Activated CD8-positive, alpha-beta memory T cell treated with anti-CD3 and anti-CD28 coated beads, Interleukin-2, amount 10 ng/mL, durations not matched to agents 7 days and 5 days (primary cell): ENCODE measurements at regions not wholly inside any gene's neighbourhood (a gene's known extent, or its start where the extent isn't known, plus 50 kb on each side); places are given as distances from the start of the nearest gene placed in this dataset.
"Not testable (repeated sequence)": the region's sequence is repeated elsewhere in the genome, so short reads cannot be mapped to it uniquely, and the experiment has no call there.

Source experiments
- ATAC-seq: fragments of 150-1000 bp; cut with Tn5 transposase; one replicate; pipeline ENCODE4 v1.10.0; 2021; ENCODE audit warnings: moderate library complexity
- CTCF ChIA-PET: fragments of 350-600 bp; sonication (Branson Sonifier 250); formaldehyde crosslinking; loops from one replicate; lab custom pipeline; 2021; ENCODE audit warnings: antibody characterized with exemption; lab: Charles Lee
- DNase-seq: peaks from one replicate; pipeline ENCODE4 v3.0.0-alpha.2; 2020
- H3K27ac Mint-ChIP-seq: one replicate; pipeline ENCODE4 v1.8.0; 2021; ENCODE audit warnings: mild to moderate bottlenecking, mixed read lengths
- H3K27me3 Mint-ChIP-seq: one replicate; pipeline ENCODE4 v1.8.0; 2021; ENCODE audit warnings: mixed read lengths
- H3K36me3 Mint-ChIP-seq: one replicate; pipeline ENCODE4 v1.8.0; 2021; ENCODE audit warnings: mild to moderate bottlenecking, mixed read lengths
- H3K4me1 Mint-ChIP-seq: one replicate; pipeline ENCODE4 v1.8.0; 2021; ENCODE audit warnings: mixed read lengths
- H3K4me3 Mint-ChIP-seq: one replicate; pipeline ENCODE4 v1.8.0; 2021; ENCODE audit warnings: mild to moderate bottlenecking, moderate library complexity, mixed read lengths
- H3K9me3 Mint-ChIP-seq: one replicate; pipeline ENCODE4 v1.8.0; 2022; ENCODE audit warnings: low read depth, mixed read lengths

DNA sequence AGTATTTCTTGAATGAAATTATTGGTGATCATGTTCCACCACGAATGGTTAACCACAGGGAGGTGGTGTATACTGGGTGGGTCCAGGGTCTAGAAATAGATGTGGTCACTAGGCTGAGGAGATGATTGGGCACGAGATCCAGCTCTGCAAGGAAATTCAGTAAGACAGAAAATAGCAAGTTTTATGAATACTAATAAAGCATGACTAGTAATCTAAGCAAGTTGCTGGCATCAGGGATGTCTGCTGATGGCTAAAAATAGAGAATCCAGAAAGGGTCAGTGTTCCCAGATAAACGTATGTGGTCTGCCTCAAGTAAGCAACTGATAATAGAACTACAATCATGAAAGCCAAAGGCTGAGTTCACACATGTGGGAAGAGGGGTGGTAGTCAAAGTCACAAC lies 108.3 kb upstream of the FRMD4B start:
- CTCF ChIA-PET, result no interaction called here
- no peaks in the 10 kb centered on the region for H3K9me3 Mint-ChIP-seq
- H3K4me1 Mint-ChIP-seq, result no peaks in the 10 kb centered on the region
- DNase-seq (no peak), ATAC-seq (no peak)
- no peaks in the 10 kb centered on the region for H3K27me3 Mint-ChIP-seq
- no peak overlapping the region for H3K4me3 Mint-ChIP-seq
- H3K36me3 Mint-ChIP-seq, result no peaks in the 10 kb centered on the region
- no peak overlapping the region for H3K27ac Mint-ChIP-seq

GRCh38 chr3:69493157-69493556 lies 107.3 kb upstream of the FRMD4B start:
- CTCF ChIA-PET, result no interaction called here
- Mint-ChIP-seq H3K4me3 (no peak overlapping the region), H3K36me3 (no peaks in the 10 kb centered on the region), H3K9me3 (no peaks in the 10 kb centered on the region), H3K4me1 (no peaks in the 10 kb centered on the region), H3K27me3 (no peaks in the 10 kb centered on the region), H3K27ac (no peak overlapping the region)
- DNase-seq (no peak), ATAC-seq (no peak)

GRCh38 chr3:69491975-69492374 lies 106.1 kb upstream of the FRMD4B start:
- DNase-seq (no peak), ATAC-seq (no peak)
- Mint-ChIP-seq H3K4me3 (no peak overlapping the region), H3K9me3 (no peaks in the 10 kb centered on the region), H3K36me3 (no peaks in the 10 kb centered on the region), H3K4me1 (no peaks in the 10 kb centered on the region), H3K27ac (no peak overlapping the region), H3K27me3 (no peaks in the 10 kb centered on the region)
- CTCF ChIA-PET, result no interaction called here

GRCh38 chr3:69490971-69491370 lies 105.1 kb upstream of the FRMD4B start:
- H3K36me3 Mint-ChIP-seq, result no peaks in the 10 kb centered on the region
- no peaks in the 10 kb centered on the region for H3K27me3 Mint-ChIP-seq
- ATAC-seq (no peak), DNase-seq (no peak)
- no peaks in the 10 kb centered on the region for H3K9me3 Mint-ChIP-seq
- H3K27ac Mint-ChIP-seq, result no peak overlapping the region
- no peaks in the 10 kb centered on the region for H3K4me1 Mint-ChIP-seq
- CTCF ChIA-PET, result no interaction called here
- H3K4me3 Mint-ChIP-seq, result no peak overlapping the region

DNA sequence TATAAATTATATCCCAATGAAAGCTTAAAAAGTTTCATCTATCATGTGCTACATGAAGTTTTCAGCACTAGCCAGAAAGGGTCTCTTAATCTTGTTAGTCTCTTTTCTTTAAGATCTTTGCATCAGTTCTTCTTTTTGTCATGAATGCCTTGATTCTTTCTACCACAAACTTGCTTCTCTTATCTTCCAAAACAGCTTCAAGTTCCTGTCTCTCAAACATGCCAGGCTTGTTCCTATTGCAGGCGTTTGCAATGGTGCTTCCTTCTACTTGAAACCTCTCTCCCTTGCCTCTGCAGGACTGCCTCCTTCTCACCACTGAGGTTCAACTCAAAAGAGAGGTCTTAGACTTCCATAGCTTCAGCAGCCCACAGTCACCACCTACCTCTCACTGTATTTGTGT lies 104.3 kb upstream of the FRMD4B start:
- no peaks in the 10 kb centered on the region for H3K27me3 Mint-ChIP-seq
- no peak for ATAC-seq
- no peak overlapping the region for H3K4me3 Mint-ChIP-seq
- H3K9me3 Mint-ChIP-seq, result no peaks in the 10 kb centered on the region
- DNase-seq, result no peak
- H3K27ac Mint-ChIP-seq, result no peak overlapping the region
- H3K4me1 Mint-ChIP-seq, result no peaks in the 10 kb centered on the region
- no peaks in the 10 kb centered on the region for H3K36me3 Mint-ChIP-seq
- CTCF ChIA-PET, result no interaction called here

DNA sequence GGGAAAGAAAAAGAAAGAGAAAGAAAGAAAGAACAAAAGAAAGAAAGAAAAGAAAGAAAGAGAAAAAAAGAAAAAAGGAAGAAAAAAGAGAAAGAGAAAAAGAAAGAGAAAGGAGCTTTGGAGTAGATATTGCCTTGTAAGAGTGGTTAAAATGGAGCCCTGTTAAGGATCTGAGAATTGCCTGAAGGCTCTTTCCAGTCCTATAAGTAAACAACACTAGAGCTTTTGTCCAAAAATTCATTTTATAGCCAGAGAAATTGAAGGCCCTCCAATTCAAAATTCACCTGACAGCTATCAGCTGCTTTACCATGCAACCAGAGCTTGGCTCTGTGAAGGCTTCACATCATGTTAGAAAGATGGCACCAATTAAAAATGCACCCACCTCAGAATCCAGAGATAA lies 102.1 kb upstream of the FRMD4B start:
- CTCF ChIA-PET, result no interaction called here
- Mint-ChIP-seq H3K4me1 (no peaks in the 10 kb centered on the region), H3K36me3 (no peaks in the 10 kb centered on the region), H3K27me3 (no peaks in the 10 kb centered on the region), H3K4me3 (no peak overlapping the region), H3K9me3 (no peaks in the 10 kb centered on the region), H3K27ac (no peak overlapping the region)
- no peak for ATAC-seq
- no peak for DNase-seq

GRCh38 chr3:69485489-69485888 lies 99.6 kb upstream of the FRMD4B start:
- Mint-ChIP-seq H3K27ac (no peak overlapping the region), H3K36me3 (no peaks in the 10 kb centered on the region), H3K4me1 (no peaks in the 10 kb centered on the region), H3K9me3 (no peaks in the 10 kb centered on the region), H3K27me3 (no peaks in the 10 kb centered on the region), H3K4me3 (no peak overlapping the region)
- CTCF ChIA-PET, result no interaction called here
- ATAC-seq, result no peak
- DNase-seq, result no peak

GRCh38 chr3:69484507-69485393 lies 98.9 kb upstream of the FRMD4B start:
- Mint-ChIP-seq H3K27me3 (no peaks in the 10 kb centered on the region), H3K36me3 (no peaks in the 10 kb centered on the region), H3K4me1 (no peaks in the 10 kb centered on the region), H3K4me3 (no peak overlapping the region), H3K27ac (no peak overlapping the region), H3K9me3 (no peaks in the 10 kb centered on the region)
- ATAC-seq, result no peak
- CTCF ChIA-PET, result no interaction called here
- DNase-seq, result no peak

DNA sequence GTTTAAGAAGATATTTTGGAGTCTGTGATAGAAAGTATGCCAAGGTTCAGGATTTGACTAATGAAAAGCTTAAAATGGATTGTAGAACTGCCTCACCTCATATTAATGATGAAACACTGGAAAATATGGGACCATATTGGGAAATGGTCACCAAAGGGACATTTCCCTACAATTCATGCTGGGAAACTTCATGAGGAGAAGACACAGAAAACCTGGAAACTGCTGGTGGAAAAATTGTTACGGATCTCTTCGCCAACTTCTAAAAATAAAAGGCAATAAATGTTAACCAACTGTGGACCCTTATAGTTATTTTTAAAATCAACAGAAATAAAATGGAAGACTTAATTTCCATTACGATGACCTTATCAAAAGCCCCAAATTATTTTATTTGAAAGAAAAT lies 97.6 kb upstream of the FRMD4B start:
- H3K4me3 Mint-ChIP-seq, result no peak overlapping the region
- H3K9me3 Mint-ChIP-seq, result no peaks in the 10 kb centered on the region
- no peak for ATAC-seq
- no peak for DNase-seq
- no peaks in the 10 kb centered on the region for H3K4me1 Mint-ChIP-seq
- H3K27ac Mint-ChIP-seq, result no peak overlapping the region
- no peaks in the 10 kb centered on the region for H3K36me3 Mint-ChIP-seq
- CTCF ChIA-PET, result no interaction called here
- peaks cover 1% of the 10 kb centered on the region for H3K27me3 Mint-ChIP-seq

DNA sequence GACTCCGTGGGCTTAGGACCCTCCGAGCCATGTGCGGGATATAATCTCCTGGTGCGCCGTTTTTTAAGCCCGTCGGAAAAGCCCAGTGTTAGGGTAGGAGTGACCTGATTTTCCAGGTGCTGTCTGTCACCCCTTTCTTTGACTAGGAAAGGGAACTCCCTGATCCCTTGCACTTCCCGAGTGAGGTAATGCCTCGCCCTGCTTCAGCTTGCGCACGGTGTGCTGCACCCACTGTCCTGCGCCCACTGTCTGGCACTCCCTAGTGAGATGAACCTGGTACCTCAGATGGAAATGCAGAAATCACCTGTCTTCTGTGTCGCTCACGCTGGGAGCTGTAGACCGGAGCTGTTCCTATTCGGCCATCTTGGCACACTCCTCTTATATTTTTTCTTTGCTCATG lies 95.1 kb upstream of the FRMD4B start:
- H3K27me3 Mint-ChIP-seq, DNase-seq, ATAC-seq, H3K9me3 Mint-ChIP-seq, H3K4me1 Mint-ChIP-seq, H3K4me3 Mint-ChIP-seq, H3K36me3 Mint-ChIP-seq, H3K27ac Mint-ChIP-seq, CTCF ChIA-PET: not testable (repeated sequence)

GRCh38 chr3:69474186-69474585 lies 88.3 kb upstream of the FRMD4B start:
- no peak overlapping the region for H3K4me3 Mint-ChIP-seq
- no peak for ATAC-seq
- H3K27ac Mint-ChIP-seq, result no peak overlapping the region
- DNase-seq, result no peak
- H3K4me1 Mint-ChIP-seq, result no peaks in the 10 kb centered on the region
- H3K9me3 Mint-ChIP-seq, result no peaks in the 10 kb centered on the region
- CTCF ChIA-PET, result no interaction called here
- peaks cover 24% of the 10 kb centered on the region for H3K27me3 Mint-ChIP-seq
- no peaks in the 10 kb centered on the region for H3K36me3 Mint-ChIP-seq

GRCh38 chr3:69472093-69472492 lies 86.2 kb upstream of the FRMD4B start:
- ATAC-seq (no peak), DNase-seq (no peak)
- Mint-ChIP-seq H3K4me3 (no peak overlapping the region), H3K9me3 (no peaks in the 10 kb centered on the region), H3K27ac (no peak overlapping the region), H3K27me3 (peaks cover 26% of the 10 kb centered on the region), H3K4me1 (no peaks in the 10 kb centered on the region), H3K36me3 (no peaks in the 10 kb centered on the region)
- CTCF ChIA-PET, result no interaction called here

GRCh38 chr3:69463531-69463930 lies 77.6 kb upstream of the FRMD4B start:
- DNase-seq (no peak), ATAC-seq (no peak)
- H3K36me3 Mint-ChIP-seq, result no peaks in the 10 kb centered on the region
- CTCF ChIA-PET, result no interaction called here
- no peak overlapping the region for H3K4me3 Mint-ChIP-seq
- no peaks in the 10 kb centered on the region for H3K9me3 Mint-ChIP-seq
- no peaks in the 10 kb centered on the region for H3K4me1 Mint-ChIP-seq
- H3K27ac Mint-ChIP-seq, result no peak overlapping the region
- H3K27me3 Mint-ChIP-seq, result peaks cover 11% of the 10 kb centered on the region

DNA sequence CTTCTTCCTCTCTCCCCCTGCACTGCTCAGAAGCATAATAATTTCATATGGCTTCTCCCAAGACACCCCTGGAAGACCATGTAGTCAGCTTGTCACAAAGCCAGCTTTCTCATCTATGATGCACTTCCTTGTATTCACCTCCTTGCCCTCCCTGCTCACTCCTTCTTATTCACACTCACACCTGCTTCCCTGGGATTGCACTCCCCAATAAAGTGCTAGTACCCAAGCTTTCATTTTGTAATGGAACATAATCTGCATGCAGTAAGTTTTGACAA lies 76.9 kb upstream of the FRMD4B start:
- DNase-seq, result no peak
- CTCF ChIA-PET, result no interaction called here
- Mint-ChIP-seq H3K36me3 (no peaks in the 10 kb centered on the region), H3K27ac (no peak overlapping the region), H3K4me1 (no peaks in the 10 kb centered on the region), H3K9me3 (no peaks in the 10 kb centered on the region), H3K4me3 (no peak overlapping the region), H3K27me3 (peaks cover 17% of the 10 kb centered on the region)
- ATAC-seq, result no peak
